Inflammatory macrophage treated with lipopolysaccharide for 4 hours (primary cell): ENCODE measurements at regions not wholly inside any gene's neighbourhood (a gene's known extent, or its start where the extent isn't known, plus 50 kb on each side); places are given as distances from the start of the nearest gene placed in this dataset.

Experiments used
- DNase-seq: peaks from one replicate; pipeline ENCODE4 v3.0.0-alpha.2; 2020

DNA sequence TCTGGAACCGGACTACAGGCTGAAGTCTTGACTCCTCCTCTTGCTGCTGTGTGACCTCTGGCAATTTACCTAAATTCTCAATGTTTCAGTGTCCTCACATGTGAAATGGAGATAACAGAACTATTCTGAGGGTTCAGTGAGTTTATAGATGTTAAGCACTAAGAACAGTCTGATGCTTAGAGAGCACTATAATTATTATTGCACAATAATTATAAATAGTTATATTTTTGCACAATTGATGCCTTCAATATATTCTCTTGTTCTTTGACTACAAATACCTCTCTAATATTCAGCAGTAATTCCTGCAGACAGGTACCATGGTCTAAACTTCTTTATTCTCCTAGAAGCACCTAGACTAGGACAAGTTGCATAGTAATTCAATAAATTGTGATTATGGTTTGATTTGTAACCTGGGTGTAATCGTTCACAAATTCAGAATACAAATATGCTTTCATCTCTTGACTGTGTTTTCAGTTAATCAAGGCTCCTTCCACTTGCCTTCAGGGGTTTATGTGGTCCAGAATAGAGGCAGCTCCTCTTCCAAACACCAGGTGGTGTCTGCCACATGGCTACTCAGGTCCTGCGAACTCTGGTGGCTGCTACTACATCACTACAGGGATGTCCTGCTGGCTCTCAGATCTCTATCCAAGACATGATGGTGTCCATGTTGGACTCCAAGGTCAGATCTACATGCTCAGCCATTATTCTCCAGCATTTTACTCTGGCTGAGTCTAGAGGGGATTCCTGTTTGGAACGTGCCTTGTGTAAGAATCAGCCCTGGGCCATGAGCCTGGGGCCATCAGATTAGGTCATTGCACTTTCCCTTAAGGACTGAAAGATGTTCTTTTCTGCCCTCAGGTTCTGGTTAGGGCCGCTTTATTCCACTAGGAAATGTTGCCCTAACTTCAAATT lies 103.4 kb downstream of the QRFPR start:
- DNase-seq, result no peak

- DNase-seq, result no peak
Observed at GRCh38 chr4:121273191-121273590, 107.6 kb downstream of the QRFPR start.

DNA sequence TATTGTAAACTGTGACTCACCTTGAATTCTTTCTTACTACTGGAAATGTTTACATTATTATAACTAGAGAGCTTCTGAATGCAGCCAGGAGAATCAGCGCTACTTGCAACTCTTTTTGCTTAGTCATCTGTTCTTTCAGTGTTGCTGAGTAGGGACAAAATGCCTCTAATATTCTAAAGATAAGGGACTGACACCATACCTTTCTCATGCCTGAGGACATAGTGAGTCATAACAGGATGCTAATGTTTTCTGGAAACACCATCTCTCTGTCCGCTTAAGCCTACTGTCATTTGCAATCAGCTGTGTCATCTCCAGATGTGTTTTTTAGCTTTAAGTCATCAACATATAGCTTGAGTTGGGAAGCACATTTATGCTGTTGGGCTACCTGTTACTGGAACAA lies 108.3 kb downstream of the QRFPR start:
- DNase-seq, result no peak

GRCh38 chr4:121270389-121270788 lies 106.3 kb upstream of the TNIP3 start:
- peak; percentile 42 for DNase-seq

- no peak for DNase-seq
Observed at GRCh38 chr4:121269001-121269400, 104.9 kb upstream of the TNIP3 start.

DNA sequence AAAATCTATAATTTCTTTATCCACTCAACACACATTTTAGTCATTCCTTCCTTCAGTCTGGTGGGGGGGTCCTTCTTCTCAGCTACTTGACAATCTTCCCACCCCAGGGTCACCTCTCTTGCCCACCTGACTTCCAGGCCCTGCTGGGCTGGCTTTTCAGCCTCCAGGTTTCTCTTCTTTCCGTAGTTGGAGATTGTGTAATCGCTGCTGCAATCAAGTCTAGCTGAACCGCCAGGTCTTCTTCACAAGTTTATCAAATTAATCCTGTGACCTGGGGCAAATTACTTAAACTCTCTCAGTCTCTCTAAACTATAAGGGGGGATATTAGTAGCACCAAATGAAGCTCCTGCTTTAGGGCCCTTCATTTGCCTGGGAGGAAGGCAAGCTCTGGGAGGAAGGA lies 102.9 kb upstream of the TNIP3 start:
- DNase-seq, result no peak

- peak; percentile 41 for DNase-seq
Observed at GRCh38 chr4:121256887-121257466, 92.9 kb upstream of the TNIP3 start.

- peak; percentile 88 for DNase-seq
Observed at GRCh38 chr4:121255986-121256750, 92.0 kb upstream of the TNIP3 start.

DNA sequence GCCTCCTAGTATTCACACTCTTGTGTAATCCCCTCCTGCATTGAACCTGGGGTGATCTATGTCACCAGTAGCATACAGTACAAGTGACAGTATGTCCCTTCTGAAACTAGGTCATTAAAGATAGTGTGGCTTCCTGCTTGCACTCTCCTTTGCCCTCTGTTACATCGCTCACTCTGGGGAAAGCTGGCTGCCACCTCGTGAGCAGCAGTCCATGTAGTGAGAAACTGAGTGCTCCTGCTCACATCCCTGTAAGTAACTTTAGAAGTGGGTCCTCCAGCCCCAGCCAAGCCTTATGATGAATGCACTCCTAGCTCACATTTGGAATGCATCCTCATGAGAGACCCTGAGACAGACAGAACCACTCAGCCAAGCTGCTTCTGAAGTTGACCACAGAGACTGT lies 89.8 kb upstream of the TNIP3 start:
- DNase-seq, result no peak

- peak; percentile 68 for DNase-seq
Observed at GRCh38 chr4:121252224-121252806, 88.2 kb upstream of the TNIP3 start.

DNA sequence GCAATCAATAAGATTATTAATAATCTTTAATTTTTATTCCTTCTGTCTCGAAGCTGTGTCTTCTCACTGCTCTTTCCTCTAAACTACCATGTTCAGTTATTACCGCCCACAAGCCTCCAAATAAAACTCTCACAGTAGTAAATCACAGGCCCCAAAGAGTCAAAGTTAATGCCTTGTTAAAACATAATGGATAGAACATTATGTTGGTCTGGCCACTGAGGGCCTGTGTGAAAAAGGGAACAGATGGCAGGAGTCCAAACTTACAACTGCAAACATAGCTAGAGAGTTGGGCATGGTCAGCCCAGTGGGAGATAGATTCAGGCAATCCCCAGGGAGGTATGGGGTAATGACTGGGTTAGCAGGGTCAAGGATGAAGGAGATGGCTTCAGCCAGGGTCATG lies 84.6 kb upstream of the TNIP3 start:
- no peak for DNase-seq

GRCh38 chr4:121246698-121247097 lies 82.6 kb upstream of the TNIP3 start:
- DNase-seq, result no peak

- DNase-seq, result no peak
Observed at GRCh38 chr4:121243485-121243884, 79.4 kb upstream of the TNIP3 start.

GRCh38 chr4:121242188-121242750 lies 78.1 kb upstream of the TNIP3 start:
- peak; percentile 16 for DNase-seq

- no peak for DNase-seq
Observed at GRCh38 chr4:121239951-121240350, 75.8 kb upstream of the TNIP3 start.

DNA sequence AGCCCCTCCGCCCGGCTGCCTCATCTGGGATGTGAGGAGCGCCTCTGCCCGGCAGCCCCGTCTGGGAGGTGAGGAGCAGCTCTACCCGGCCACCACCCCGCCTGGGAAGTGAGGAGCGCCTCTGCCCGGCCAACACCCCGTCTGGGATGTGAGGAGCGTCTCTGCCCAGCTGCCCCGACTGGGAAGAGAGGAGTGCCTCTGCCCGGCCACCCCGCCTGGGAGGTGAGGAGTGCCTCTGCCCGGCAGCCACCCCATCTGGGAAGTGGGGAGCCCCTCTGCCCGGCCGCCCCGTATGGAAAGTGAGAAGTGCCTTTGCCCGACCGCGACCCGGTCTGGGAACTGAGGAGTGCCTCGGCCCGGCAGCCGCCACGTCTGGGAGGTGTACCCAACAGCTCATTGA lies 74.3 kb upstream of the TNIP3 start:
- DNase-seq, result no peak

GRCh38 chr4:121237069-121237399 lies 72.9 kb upstream of the TNIP3 start:
- no peak for DNase-seq

GRCh38 chr4:121236353-121237068 lies 72.4 kb upstream of the TNIP3 start:
- DNase-seq, result no peak

DNA sequence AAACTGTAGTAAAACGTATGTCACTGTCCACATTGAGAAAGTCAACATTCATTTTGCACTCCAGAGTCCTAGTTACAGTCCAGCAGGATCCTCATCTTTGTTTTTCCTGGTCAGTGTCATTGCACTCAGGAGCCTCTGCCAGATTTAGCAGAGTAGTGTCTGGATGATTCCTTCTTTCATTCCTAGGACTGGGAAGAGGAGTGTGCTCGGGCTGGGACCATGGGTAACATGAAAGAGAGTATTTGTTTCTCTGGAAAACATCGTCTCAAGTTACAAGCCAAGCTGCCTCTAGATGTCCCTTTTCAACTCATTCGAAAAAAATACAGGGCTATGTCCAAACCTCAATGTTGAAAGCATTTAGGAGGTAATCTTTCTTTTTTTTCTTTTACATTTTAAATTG lies 69.9 kb upstream of the TNIP3 start:
- DNase-seq, result no peak

DNA sequence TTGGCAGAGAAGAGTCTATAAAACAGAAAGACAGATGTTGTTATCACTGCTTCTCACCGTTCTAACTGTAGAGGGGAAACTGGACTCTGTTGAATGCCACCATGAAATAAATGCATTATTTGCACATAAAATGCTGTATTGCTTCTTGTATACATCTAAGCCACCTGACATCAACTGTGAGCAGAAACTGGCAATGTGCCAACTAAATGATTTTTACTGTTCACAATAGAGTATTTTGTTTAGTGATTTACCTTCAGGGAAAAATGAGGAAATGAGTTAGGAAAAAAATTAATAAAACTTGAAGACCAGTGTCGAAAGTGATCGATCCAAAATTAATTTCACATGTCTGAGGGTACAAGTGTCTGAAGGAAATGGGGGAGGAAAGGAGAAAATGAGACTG lies 65.9 kb upstream of the TNIP3 start:
- no peak for DNase-seq

DNA sequence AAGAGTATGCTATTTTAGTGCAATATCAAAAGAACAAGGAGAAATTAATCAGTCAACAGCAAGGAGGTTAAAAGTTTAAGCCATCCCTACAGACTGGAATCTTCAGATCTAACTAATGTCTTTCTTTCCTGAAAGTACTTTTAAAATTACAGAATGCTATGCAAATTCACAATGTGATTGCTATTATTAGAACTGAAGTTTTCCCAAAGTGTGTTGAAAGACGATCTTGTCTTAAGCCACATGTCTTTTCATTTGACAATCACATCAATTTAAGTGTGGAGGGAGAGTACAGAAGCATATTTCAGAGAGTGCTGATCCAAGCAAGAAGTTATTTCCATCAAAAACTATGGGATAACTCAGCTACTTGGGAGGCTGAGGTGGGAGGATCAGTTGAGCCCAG lies 64.7 kb upstream of the TNIP3 start:
- peak; percentile 18 for DNase-seq

DNA sequence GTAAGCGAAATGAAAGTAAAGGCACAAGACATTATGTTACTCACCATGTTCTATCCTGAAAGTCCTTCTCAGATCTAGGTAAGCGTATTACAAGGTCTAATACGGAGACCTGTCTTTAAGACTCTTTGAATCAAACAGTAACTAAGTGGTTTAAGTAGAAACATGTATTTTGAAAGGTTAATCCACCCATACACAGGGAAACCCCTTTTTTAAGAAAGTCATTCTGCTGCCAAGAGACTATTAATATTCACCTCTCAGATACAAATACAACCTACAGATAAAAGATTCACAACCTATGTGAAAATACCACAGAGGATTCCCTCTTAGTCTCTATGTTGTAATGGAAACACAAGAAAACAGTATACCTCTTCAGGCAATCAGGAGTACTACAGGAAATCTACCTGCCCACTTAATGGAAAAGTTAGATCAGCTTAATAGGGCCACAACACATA lies 63.2 kb upstream of the TNIP3 start:
- DNase-seq, result no peak
